CD14-positive monocyte (primary cell): ENCODE measurements at regions not wholly inside any gene's neighbourhood (a gene's known extent, or its start where the extent isn't known, plus 50 kb on each side); places are given as distances from the start of the nearest gene placed in this dataset.

Experiments
- DNase-seq, 3 donors: peaks; one replicate each; pipeline ENCODE4 v3.0.0-alpha.2; 2011 to 2022
- H2AFZ ChIP-seq: 2 replicates; pipeline ENCODE4 v1.6.0; 2012; ENCODE audit warnings: mild to moderate bottlenecking, low read depth, low read length, inconsistent platforms; ENCODE audit not compliant: insufficient read depth, poor library complexity, severe bottlenecking
- H3K27ac ChIP-seq, 2 donors: 1 replicate in 1 of 2; 2 replicates in 1 of 2; pipeline ENCODE4 v1.5.1; 2012 to 2013; ENCODE audit warnings: low read length in 2 of 2, control low read depth in 1 of 2, inconsistent platforms in 1 of 2, low read depth in 1 of 2, mild to moderate bottlenecking in 1 of 2
- H3K27me3 ChIP-seq, 2 donors: one replicate each; pipeline versions ENCODE4 v1.6.0 to v1.6.1; 2011 to 2013; ENCODE audit warnings: low read length in 2 of 2; ENCODE audit not compliant: control insufficient read depth in 2 of 2, insufficient read depth in 2 of 2
- H3K36me3 ChIP-seq, 2 donors: replicated peaks in 1 of 2; 1 replicate in 1 of 2; 2 replicates in 1 of 2; pipeline versions ENCODE4 v1.5.1 to v1.6.1; 2012 to 2013; ENCODE audit warnings: low read length in 2 of 2, control low read depth in 1 of 2, inconsistent platforms in 1 of 2, mild to moderate bottlenecking in 1 of 2; ENCODE audit not compliant: insufficient read depth in 2 of 2, control insufficient read depth in 1 of 2
- H3K4me1 ChIP-seq, 2 donors: 1 replicate in 1 of 2; 2 replicates in 1 of 2; pipeline versions ENCODE4 v1.5.1 to v1.6.1; 2012 to 2013; ENCODE audit warnings: low read length in 2 of 2, control low read depth in 1 of 2, inconsistent platforms in 1 of 2, mild to moderate bottlenecking in 1 of 2, moderate library complexity in 1 of 2; ENCODE audit not compliant: insufficient read depth in 2 of 2, control insufficient read depth in 1 of 2
- H3K4me2 ChIP-seq: replicated peaks from 2 replicates; pipeline ENCODE3; 2012; ENCODE audit warnings: low read length, moderate library complexity, mild to moderate bottlenecking; ENCODE audit not compliant: poor library complexity, severe bottlenecking; ENCODE audit errors: extremely low read depth
- H3K4me3 ChIP-seq, 3 experiments: fragments of 200-600 bp in 1 of 3; sonication (generic) in 1 of 3; replicated peaks in 1 of 3; 1 replicate in 2 of 3; 2 replicates in 1 of 3; pipeline ENCODE4 v1.5.1; 2011 to 2013; ENCODE audit warnings: low read length in 3 of 3, mild to moderate bottlenecking in 3 of 3, control low read depth in 2 of 3, low read depth in 2 of 3, inconsistent platforms in 1 of 3, moderate library complexity in 1 of 3
- H3K79me2 ChIP-seq: 2 replicates; pipeline ENCODE4 v1.6.0; 2012; ENCODE audit warnings: mild to moderate bottlenecking, control low read depth, inconsistent platforms, low read length, moderate library complexity; ENCODE audit not compliant: insufficient read depth
- H3K9ac ChIP-seq: 2 replicates; pipeline ENCODE4 v1.6.0; 2017; ENCODE audit warnings: low read length, mild to moderate bottlenecking; ENCODE audit not compliant: insufficient read depth, poor library complexity, severe bottlenecking
- H3K9me3 ChIP-seq, 2 donors: replicated peaks in 1 of 2; 1 replicate in 1 of 2; 2 replicates in 1 of 2; pipeline versions ENCODE4 v1.5.1 to v1.6.1; 2012 to 2013; ENCODE audit warnings: low read length in 2 of 2, control low read depth in 1 of 2; ENCODE audit not compliant: control insufficient read depth in 1 of 2, insufficient read depth in 1 of 2
- H4K20me1 ChIP-seq: 2 replicates; pipeline ENCODE4 v1.6.0; 2012; ENCODE audit warnings: mild to moderate bottlenecking, low read length, control low read depth, moderate library complexity; ENCODE audit not compliant: insufficient read depth
- H3K27ac Mint-ChIP-seq, 7 donors: one replicate each; pipeline ENCODE4 v1.8.0; 2020; ENCODE audit warnings: mild to moderate bottlenecking in 7 of 7, mixed read lengths in 7 of 7, moderate library complexity in 6 of 7, inconsistent platforms in 2 of 7
- H3K27me3 Mint-ChIP-seq, 3 donors: one replicate each; pipeline ENCODE4 v1.8.0; 2021 to 2022; ENCODE audit warnings: low read depth in 3 of 3, mild to moderate bottlenecking in 3 of 3, mixed read lengths in 3 of 3, moderate library complexity in 3 of 3, inconsistent platforms in 1 of 3
- H3K36me3 Mint-ChIP-seq, 2 donors: one replicate each; pipeline ENCODE4 v1.8.0; 2020; ENCODE audit warnings: mixed read lengths in 2 of 2, inconsistent platforms in 1 of 2, mild to moderate bottlenecking in 1 of 2
- H3K4me1 Mint-ChIP-seq: one replicate; pipeline ENCODE4 v1.8.0; 2020; ENCODE audit warnings: mild to moderate bottlenecking, mixed read lengths
- H3K4me3 Mint-ChIP-seq, 2 donors: one replicate each; pipeline ENCODE4 v1.8.0; 2020; ENCODE audit warnings: mild to moderate bottlenecking in 2 of 2, mixed read lengths in 2 of 2, moderate library complexity in 1 of 2
- H3K9me3 Mint-ChIP-seq, 7 donors: one replicate each; pipeline ENCODE4 v1.8.0; 2020 to 2022; ENCODE audit warnings: mixed read lengths in 7 of 7, mild to moderate bottlenecking in 6 of 7, moderate library complexity in 6 of 7, inconsistent platforms in 2 of 7
- CTCF ChIP-seq: fragments of 200-600 bp; IDR thresholded peaks from one replicate; pipeline ENCODE4 v1.8.0; 2022; ENCODE audit warnings: antibody characterized with exemption, mild to moderate bottlenecking
- WGBS: methylation state at CpG from one replicate; pipeline ENCODE4 v1.1.5; 2013; ENCODE audit warnings: missing lambda C conversion rate; ENCODE audit not compliant: insufficient coverage; 5-methylcytosine and 5-hydroxymethylcytosine counted together
- intact Hi-C, 2 donors: fragments of 100-400 bp; cut with micrococcal nuclease; formaldehyde crosslinking; loops; one replicate each; pipeline versions ENCODE4 v1.15.0 to v1.15.1; 2023

DNA sequence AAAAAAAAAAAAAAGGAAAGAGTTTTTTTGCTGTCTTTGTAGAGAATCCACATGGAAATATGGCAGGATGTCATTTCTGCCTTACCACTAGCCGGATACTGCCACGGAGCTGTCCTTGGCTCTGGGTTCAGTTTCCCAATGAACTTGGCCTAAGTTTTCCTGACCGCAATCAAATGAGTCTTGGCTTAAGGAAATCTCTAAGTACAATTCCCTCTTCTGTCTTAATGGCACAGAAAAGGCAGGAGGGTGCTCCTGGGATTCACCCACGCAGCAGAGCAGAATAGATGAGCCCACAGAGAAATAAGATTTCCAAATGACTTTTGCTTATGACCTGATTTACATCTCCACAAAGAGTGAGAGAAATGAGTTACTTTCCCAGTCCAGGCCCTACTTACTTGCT lies 284.0 kb upstream of the VLDLR start:
- no peaks in the 10 kb centered on the region for H3K27me3 ChIP-seq
- intact Hi-C loops = no loop called here
- H3K9me3 Mint-ChIP-seq = peaks cover 0 to 8% (median 0%) of the 10 kb centered on the region in 7 donors
- no peak overlapping the region for H3K4me3 Mint-ChIP-seq
- no peak overlapping the region for H3K9ac ChIP-seq
- H3K4me2 ChIP-seq = no peak overlapping the region
- H3K27me3 Mint-ChIP-seq = peaks cover 0 to 5% (median 1%) of the 10 kb centered on the region in 3 donors
- WGBS = 95% methylated on average over 4 of the region's 4 CpGs
- H3K4me1 ChIP-seq = no peaks in the 10 kb centered on the region
- no peak overlapping the region for H3K4me3 ChIP-seq
- H4K20me1 ChIP-seq = no peaks in the 10 kb centered on the region
- H3K4me1 Mint-ChIP-seq = no peaks in the 10 kb centered on the region
- H3K79me2 ChIP-seq = no peaks in the 10 kb centered on the region
- no peaks in the 10 kb centered on the region for H3K36me3 Mint-ChIP-seq
- H3K27ac ChIP-seq = no peak overlapping the region
- H3K36me3 ChIP-seq = no peaks in the 10 kb centered on the region
- no peaks in the 10 kb centered on the region for H3K9me3 ChIP-seq
- DNase-seq = no peak
- H2AFZ ChIP-seq = no peak overlapping the region
- H3K27ac Mint-ChIP-seq = no peak overlapping the region
- no peak for TF ChIP-seq CTCF

DNA sequence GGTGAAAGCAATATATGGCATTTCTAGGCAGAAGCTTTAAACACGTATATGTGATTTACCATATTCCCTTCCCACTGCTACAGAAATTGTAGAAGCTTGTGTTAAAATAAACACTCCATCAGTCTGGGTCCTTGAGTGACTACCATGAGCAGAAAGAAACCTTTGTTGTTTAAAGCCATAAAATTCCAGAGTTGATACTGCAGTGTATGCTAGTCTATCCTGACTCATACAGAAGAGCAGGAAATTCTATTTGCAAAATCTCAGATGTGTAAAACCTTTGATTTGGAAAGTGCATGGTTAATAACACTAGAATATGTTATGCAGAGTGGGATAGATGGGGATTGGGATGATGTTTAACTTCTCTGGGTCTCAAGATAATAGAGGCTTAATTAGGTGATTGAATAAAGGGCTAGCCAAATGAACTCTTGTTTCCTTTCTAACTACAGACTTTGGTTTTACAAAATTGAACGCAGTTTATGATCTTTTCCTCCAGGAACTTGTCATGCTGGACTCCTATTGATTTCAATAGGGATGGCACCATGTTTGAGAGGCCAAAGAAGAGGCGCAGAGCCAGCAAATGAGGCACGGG lies 282.7 kb upstream of the VLDLR start:
- TF ChIP-seq CTCF = no peak
- no peak overlapping the region for H3K4me2 ChIP-seq
- H3K27ac Mint-ChIP-seq = no peak overlapping the region

More for the DNA sequence above, 282.7 kb upstream of the VLDLR start:
- Mint-ChIP-seq H3K4me1 (no peaks in the 10 kb centered on the region), H3K4me3 (no peak overlapping the region), H3K27me3 (peaks cover 0 to 5% (median 1%) of the 10 kb centered on the region in 3 donors), H3K36me3 (no peaks in the 10 kb centered on the region), H3K9me3 (peaks cover 0 to 8% (median 1%) of the 10 kb centered on the region in 7 donors)
- Histone ChIP-seq H3K36me3 (no peaks in the 10 kb centered on the region), H3K4me1 (no peaks in the 10 kb centered on the region), H3K9me3 (no peaks in the 10 kb centered on the region), H3K4me3 (no peak overlapping the region), H3K79me2 (no peaks in the 10 kb centered on the region), H3K9ac (no peak overlapping the region), H4K20me1 (no peaks in the 10 kb centered on the region), H2AFZ (no peak overlapping the region), H3K27me3 (no peaks in the 10 kb centered on the region), H3K27ac (no peak overlapping the region)
- 100% methylated on average over 1 of the region's 4 CpGs for WGBS
- intact Hi-C loops = no loop called here
- DNase-seq = no peak
